ENCODE measurements at regions not wholly inside any gene's neighbourhood (a gene's known extent, or its start where the extent isn't known, plus 50 kb on each side); places are given as distances from the start of the nearest gene placed in this dataset.
A peak's percentile ranks its signal among the peaks of the same experiment; 100 is the strongest.
"Not testable (repeated sequence)": the region's sequence is repeated elsewhere in the genome, so short reads cannot be mapped to it uniquely, and the experiment has no call there.

- ATAC-seq (ENCODE audit: low FRiP score) (no peak), DNase-seq (ENCODE audit: low spot score) (no peak)
- no peak for TF ChIP-seq CTCF (IDR thresholded peaks at IDR 0.05)
Measured at GRCh38 chrX:13212191-13212651, 107.6 kb downstream of the ATXN3L start.

GRCh38 chrX:13210142-13210541 is 109.7 kb downstream of the ATXN3L start:
- not testable (repeated sequence) for ATAC-seq (ENCODE audit: low FRiP score); DNase-seq (ENCODE audit: low spot score)

- DNase-seq (ENCODE audit: low spot score); ATAC-seq (ENCODE audit: low FRiP score): not testable (repeated sequence)
Measured at GRCh38 chrX:13209704-13210103, 110.1 kb downstream of the ATXN3L start.

GRCh38 chrX:13208281-13208935 is 111.4 kb downstream of the ATXN3L start:
- TF ChIP-seq CTCF (IDR thresholded peaks at IDR 0.05): no peak
- no peak for DNase-seq (ENCODE audit: low spot score)
- ATAC-seq (ENCODE audit: low FRiP score): no peak

GRCh38 chrX:13203271-13203670 is 116.6 kb downstream of the ATXN3L start:
- ATAC-seq (ENCODE audit: low FRiP score): no peak
- DNase-seq (ENCODE audit: low spot score): no peak
- no peak for TF ChIP-seq CTCF (IDR thresholded peaks at IDR 0.05)

GRCh38 chrX:13201605-13202219 is 118.1 kb downstream of the ATXN3L start:
- ATAC-seq (ENCODE audit: low FRiP score) (no peak), DNase-seq (ENCODE audit: low spot score) (no peak)
- TF ChIP-seq CTCF (IDR thresholded peaks at IDR 0.05): no peak

GRCh38 chrX:13200398-13200797 is 119.5 kb downstream of the ATXN3L start:
- TF ChIP-seq CTCF (IDR thresholded peaks at IDR 0.05): no peak
- DNase-seq (ENCODE audit: low spot score) (no peak), ATAC-seq (ENCODE audit: low FRiP score) (peak; percentile 41)

GRCh38 chrX:13198762-13199064 is 121.1 kb downstream of the ATXN3L start:
- DNase-seq (ENCODE audit: low spot score): no peak
- no peak for TF ChIP-seq CTCF (IDR thresholded peaks at IDR 0.05)
- no peak for ATAC-seq (ENCODE audit: low FRiP score)
